HG02588 (cell line): ENCODE measurements at regions not wholly inside any gene's neighbourhood (a gene's known extent, or its start where the extent isn't known, plus 50 kb on each side); places are given as distances from the start of the nearest gene placed in this dataset.
"Not testable (repeated sequence)": the region's sequence is repeated elsewhere in the genome, so short reads cannot be mapped to it uniquely, and the experiment has no call there.

Source experiments
- ATAC-seq: cut with Tn5 transposase; IDR thresholded peaks from one replicate; pipeline ENCODE4 v1.9.1; 2021; ENCODE audit warnings: mild to moderate bottlenecking, moderate library complexity; ENCODE audit not compliant: unreplicated experiment

DNA sequence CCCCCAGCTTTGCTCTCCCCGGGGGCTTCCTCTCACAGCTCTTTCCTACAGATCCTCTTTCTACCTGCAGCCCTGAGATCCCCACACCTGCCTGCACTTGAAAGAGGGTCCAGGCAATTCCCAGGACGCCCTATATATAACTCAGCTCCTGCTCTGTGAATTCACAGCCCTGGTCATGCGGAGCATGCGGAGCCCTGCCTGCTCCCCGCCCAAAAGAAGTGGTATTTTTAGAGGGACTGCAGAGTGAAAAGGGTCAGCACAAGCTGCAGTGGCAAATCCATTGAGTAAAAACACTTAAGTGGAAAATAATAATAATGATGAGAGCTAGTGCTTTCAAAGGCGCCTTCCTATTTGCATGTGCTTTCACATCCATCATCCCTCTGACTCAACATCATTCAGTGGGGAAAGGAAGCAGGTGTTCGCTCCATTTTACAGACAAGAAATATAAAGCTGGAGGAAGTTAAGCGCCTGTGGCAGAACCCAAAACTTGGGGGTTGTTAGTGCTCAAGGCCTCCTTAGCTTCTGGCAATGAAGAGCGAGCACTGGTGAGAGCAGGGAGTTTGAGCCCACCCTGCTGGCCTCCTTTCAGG lies 76.3 kb upstream of the LIPC start:
- no peak for ATAC-seq

- ATAC-seq = no peak
Measured at GRCh38 chr15:58355973-58356372, 75.8 kb upstream of the LIPC start.

GRCh38 chr15:58357529-58358476 lies 74.0 kb upstream of the LIPC start:
- ATAC-seq = no peak

DNA sequence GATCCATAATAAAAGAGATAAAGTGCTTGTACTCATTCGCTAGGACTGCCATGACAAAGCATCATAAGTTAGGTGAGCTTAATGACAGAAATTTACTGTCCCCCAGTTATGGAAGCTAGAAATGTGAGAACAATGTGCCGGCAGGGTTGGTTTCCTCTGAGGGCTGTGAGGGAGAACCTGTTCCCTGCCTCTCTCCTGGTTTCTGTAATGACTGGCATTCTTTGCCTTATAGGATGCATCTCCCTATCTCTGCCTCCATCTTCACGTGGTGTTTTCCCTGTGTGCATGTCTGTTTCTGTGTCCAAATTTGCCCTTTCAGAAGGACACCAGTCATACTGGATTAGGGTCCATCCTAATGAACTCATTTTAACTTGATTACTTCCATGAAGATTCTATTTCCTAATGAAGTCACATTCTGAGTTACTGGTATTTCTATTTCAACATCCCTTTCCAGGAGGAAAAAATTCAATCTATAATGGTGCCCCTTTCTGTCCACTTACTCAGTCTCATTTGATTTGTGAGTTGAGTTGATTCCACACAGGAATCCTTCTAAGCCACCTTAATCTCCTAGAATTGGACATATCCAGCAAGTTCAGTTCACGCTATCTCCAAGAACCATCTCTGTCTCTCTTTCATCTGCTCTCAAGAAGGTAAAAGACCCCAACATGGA lies 71.2 kb upstream of the LIPC start:
- ATAC-seq = no peak

DNA sequence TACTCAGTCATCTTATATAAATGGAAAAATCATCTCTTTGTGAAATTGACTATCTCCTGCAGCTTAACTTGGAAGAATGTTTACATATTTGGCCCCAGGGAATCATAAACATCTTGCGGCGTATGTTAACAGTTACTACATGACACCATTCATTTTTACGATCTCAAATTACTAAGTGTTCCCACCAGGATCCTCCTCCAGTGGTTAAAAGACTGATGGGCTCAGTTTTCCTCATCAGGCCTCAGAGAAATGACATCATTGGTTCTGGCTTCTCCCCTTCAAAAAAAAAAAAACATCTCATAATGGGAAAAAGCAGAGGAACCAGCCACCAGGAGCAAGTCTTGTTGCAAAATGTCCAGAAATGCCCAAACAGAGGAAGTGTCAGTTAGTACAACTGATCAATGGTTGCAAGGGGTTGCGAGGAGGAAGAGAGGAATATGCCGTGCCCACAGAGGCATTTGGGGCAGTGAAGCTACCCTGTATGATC lies 70.5 kb upstream of the LIPC start:
- ATAC-seq = no peak

GRCh38 chr15:58362262-58362922 lies 69.4 kb upstream of the LIPC start:
- ATAC-seq = no peak

DNA sequence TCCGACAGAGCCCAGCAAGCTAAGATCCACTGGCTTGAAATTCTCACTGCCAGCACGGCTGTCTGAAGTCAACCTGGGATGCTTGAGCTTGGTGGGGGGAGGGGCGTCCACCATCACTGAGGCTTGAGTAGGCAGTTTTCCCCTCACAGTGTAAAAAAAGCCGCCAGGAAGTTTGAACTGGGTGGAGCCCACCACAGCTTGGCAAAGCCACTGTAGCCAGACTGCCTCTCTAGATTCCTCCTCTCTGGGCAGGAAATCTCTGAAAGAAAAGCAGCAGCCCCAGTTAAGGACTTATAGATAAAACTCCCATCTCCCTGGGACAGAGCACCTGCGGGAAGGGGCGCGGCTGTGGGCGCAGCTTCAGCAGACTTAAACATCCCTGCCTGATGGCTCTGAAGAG lies 68.7 kb upstream of the LIPC start:
- ATAC-seq = not testable (repeated sequence)

DNA sequence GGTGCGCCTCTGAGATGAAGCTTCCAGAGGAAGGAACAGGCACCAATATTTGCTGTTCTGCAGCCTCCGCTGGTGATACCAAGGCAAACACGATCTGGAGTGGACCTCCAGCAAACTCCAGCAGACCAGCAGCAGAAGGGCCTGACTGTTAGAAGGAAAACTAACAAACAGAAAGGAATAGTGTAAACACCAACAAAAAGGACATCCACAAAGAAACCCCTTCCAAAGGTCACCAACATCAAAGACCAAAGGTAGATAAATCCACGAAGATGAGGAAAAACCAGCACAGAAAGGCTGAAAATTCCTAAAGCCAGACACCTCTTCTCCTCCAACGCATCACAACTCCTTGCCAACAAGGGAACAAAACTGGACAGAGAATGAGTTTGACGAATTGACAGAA lies 68.1 kb upstream of the LIPC start:
- not testable (repeated sequence) for ATAC-seq

GRCh38 chr15:58365098-58365497 lies 66.7 kb upstream of the LIPC start:
- not testable (repeated sequence) for ATAC-seq

DNA sequence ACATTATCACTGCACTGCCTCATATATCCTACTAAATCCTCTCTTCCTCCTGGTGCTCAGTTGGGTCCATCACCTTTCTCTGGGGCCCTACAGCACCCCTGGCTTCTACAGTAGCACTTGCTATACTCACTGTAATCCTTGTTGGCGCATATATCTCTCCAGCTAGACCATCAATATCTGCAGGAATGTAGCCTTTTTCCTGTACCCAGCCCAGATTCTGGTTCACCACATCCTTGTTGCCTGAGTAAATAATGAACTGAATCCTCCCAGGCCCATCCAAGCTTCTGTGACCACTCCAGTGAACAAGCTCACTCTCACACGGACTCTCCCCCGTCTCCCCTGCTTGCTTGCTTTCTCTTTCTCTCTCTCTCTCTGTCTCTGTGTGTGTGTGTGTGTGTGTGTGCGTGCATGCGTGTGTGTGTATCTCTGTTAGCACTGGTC lies 62.5 kb upstream of the LIPC start:
- no peak for ATAC-seq

DNA sequence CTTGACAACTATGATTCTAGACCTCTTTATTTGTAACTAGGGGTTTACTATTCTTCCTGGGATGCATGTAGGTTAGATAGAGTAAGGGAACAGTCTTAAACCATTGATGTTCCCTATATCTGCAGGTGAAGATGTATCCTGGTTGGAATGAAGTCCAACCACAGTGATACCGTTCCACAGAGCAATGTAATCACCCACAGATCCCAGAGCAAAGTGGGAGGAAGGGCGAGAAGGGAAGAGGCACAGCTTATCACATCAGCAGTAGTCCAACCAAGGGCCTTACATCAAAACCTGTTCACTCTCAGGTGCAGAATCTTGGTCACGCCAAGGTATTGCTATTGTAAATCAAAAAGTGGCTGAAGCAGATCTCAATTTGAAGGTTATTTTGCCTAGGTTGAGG lies 61.8 kb upstream of the LIPC start:
- no peak for ATAC-seq

DNA sequence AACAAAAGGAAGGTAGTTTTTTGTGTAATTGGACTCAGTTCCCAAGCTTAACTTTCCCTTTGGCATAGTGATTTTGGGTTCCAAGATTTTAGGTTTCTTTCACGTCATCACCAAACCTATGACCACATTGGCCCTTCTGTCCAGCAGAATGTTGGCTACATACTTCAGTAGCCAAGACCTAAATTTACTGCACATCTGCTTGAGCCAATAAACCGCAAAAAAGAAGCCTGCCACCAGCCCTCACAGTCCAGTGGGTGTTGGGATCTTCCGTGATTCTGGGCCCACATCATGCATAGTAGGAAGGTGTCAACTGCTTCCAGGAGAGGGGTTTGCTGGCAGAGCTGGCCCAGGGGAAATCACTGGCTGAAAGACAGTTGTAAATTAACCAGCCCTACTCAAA lies 57.6 kb upstream of the LIPC start:
- ATAC-seq = no peak

- no peak for ATAC-seq
Measured at GRCh38 chr15:58377193-58377592, 54.6 kb upstream of the LIPC start.

DNA sequence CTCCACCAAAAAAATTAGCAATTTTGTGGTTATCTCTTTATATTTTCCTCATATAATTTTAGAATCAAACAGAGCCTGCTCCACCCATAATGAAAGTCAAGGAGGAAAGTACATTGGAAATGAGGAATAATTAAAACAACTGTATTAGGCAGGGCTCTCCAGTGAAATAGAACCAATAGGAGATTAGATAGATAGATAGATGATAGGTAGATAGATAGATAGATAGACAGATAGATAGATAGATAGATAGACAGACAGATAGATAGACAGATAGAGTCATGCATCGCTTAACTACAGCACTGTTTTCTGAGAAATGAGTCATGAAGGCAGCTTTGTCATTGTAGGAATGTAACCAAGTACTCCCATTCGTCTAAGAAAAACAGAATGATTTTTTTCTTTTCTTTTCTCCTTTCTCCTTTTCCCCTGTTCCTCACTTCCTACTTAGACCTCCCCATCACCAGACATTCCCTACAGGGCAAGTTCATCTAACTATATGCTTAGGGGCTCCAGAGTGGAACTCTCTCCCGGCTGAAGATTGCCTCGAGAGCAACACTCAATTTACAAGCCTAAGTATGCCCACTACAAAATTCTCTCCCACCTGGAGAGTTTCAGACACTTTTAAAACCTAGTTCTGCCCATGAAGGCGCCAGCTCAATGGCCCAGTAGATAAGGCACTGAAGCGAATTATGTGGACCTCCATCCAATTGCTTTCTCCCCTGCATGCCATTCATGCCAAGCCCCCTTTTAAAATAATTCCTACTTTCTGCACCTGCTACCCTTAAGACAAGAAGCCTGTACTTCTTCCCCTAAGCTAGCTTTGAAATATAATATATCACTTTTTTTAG lies 53.3 kb upstream of the LIPC start:
- ATAC-seq = no peak

DNA sequence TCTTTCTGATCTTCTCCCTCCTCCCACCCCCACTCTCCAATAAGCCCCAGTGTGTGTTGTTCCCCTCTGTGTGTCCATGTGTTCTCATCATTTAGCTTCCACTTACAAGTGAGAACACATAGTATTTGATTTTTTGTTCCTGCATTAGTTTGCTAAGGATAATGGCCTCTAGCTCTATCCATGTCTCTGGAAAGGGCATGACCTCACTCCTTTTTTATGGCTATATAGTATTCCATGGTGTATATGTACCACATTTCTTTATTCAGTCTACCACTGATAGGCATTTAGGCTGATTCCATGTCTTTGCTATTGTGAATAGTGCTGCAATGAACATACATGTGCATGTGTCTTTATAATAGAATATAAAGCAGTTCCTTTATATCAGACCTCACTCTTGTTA lies 52.3 kb upstream of the LIPC start:
- not testable (repeated sequence) for ATAC-seq

DNA sequence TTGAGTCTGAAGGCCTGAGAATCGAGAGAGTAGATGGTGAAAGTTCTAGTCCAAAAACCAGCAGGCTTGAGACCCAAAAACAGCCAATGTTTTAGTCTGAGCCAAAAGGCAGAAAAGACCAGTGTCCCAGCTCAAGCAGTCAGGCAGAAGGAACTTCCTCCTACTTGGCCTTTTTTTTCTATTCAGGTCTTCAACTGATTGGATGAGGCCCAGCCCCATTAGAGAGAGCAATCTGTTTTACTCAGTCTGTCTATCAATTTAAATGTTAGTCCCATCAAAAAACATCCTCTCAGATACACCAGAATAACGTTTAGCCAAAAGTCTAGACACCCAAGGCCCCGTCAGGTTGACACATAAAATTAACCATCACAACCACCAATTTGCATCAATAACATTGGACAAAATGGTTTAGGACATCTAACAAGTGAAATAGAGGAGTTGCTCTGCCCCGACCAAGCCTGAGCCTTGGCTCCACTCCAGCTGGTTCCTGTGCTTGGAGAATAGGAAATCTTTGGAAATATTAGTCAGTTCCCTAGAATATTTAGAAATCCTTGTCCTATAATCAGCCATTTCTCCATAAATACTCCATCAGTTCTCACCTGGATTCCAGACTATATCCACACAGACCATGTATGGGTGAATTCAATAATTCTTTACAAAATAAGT lies 51.4 kb upstream of the LIPC start:
- no peak for ATAC-seq

DNA sequence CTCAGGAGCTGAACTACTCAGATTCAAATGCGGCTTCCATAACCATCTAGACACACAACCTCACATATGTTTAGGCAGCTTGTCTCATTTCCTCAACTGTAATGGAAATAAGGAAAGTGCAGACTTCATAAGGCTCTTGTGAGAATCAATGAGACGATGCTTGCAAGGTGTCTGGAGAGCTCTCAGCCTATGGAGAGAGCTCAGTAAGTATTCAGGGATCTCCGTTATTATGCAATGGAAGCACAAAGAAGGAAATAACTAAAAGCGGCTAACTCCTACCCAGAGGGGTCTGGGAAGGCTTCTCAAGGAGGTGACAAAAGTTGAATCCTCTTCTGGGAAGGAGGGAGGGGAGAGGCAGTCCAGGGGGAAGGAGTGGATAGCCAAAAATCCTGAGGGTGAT lies 50.1 kb upstream of the LIPC start:
- no peak for ATAC-seq
